A549 (cell line): ENCODE measurements at regions not wholly inside any gene's neighbourhood (a gene's known extent, or its start where the extent isn't known, plus 50 kb on each side); places are given as distances from the start of the nearest gene placed in this dataset.

Experiments
- ATAC-seq, 2 experiments: fragments of 200-7000 bp in 1 of 2; fragments of >200 bp in 1 of 2; cut with Nextera tagmentation in 1 of 2; cut with Tn5 transposase in 1 of 2; 3 replicates each; pipeline versions ENCODE4 v1.8.0 to v1.9.1; 2018 to 2020; ENCODE audit warnings: mild to moderate bottlenecking in 1 of 2, moderate library complexity in 1 of 2
- CTCF ChIA-PET: fragments of 300-600 bp; sonication (Branson Sonifier 250); formaldehyde crosslinking; extraction: SDS; loops from one replicate; lab custom pipeline; 2021; ENCODE audit warnings: antibody characterized with exemption, inconsistent platforms; lab: Yijun Ruan, JAX
- POLR2A ChIA-PET: fragments of 350-600 bp; formaldehyde crosslinking; extraction: SDS; loops from one replicate; lab custom pipeline; 2021; ENCODE audit warnings: antibody characterized with exemption, inconsistent platforms; lab: Yijun Ruan, JAX
- DNase-seq, 2 experiments: peaks; one replicate each; pipeline versions ENCODE4 v3.0.0 to v3.0.0-alpha.2; 2011 to 2016; ENCODE audit warnings: low read depth in 1 of 2, low spot score in 1 of 2
- FAIRE-seq: peaks from 2 replicates; lab custom pipeline; 2011; peaks lifted over from hg19 to GRCh38; lab: Jason Lieb, UNC
- H3K27ac ChIP-seq, 2 experiments: fragments of >200 bp; sonication (Bioruptor Twin); formaldehyde crosslinking; 3 replicates each; pipeline ENCODE4 v1.5.1; 2016 to 2017
- H3K4me1 ChIP-seq: fragments of >200 bp; sonication (Bioruptor Twin); formaldehyde crosslinking; 3 replicates; pipeline ENCODE4 v1.6.1; 2016
- H3K4me2 ChIP-seq: fragments of >200 bp; sonication (Bioruptor Twin); formaldehyde crosslinking; 3 replicates; pipeline ENCODE4 v1.6.1; 2016
- H3K4me3 ChIP-seq: fragments of >200 bp; sonication (Bioruptor Twin); formaldehyde crosslinking; 3 replicates; pipeline ENCODE4 v1.5.1; 2016
- H3K9me3 ChIP-seq: fragments of >200 bp; sonication (Bioruptor Twin); formaldehyde crosslinking; 3 replicates; pipeline ENCODE4 v1.6.1; 2016
- ATOH8 ChIP-seq: fragments of 250-450 bp; sonication (Bioruptor Pico); IDR thresholded peaks from 2 replicates; pipeline ENCODE4 v1.5.0; 2020; ENCODE audit warnings: low read depth, mild to moderate bottlenecking, moderate library complexity
- BCL3 ChIP-seq: fragments of >200 bp; sonication (Bioruptor Twin); formaldehyde crosslinking; IDR thresholded peaks from 3 replicates; pipeline ENCODE4 v1.6.1; 2016
- BHLHE40 ChIP-seq: IDR thresholded peaks from 2 replicates; pipeline ENCODE4 v1.6.1; 2012; ENCODE audit warnings: low read depth, low read length, inconsistent platforms
- CHD2 ChIP-seq: fragments of 150-350 bp; IDR thresholded peaks from 2 replicates; pipeline ENCODE4 v1.6.1; 2014; ENCODE audit warnings: low read length; ENCODE audit not compliant: partially characterized antibody
- CTCF ChIP-seq: fragments of >200 bp; sonication (Bioruptor Twin); formaldehyde crosslinking; IDR thresholded peaks from 3 replicates; pipeline ENCODE4 v1.5.1; 2016
- E2F6 ChIP-seq: IDR thresholded peaks from 2 replicates; pipeline ENCODE4 v1.6.1; 2012; ENCODE audit warnings: low read depth, borderline replicate concordance
- EHMT2 ChIP-seq: fragments of 200-600 bp; sonication (generic); IDR thresholded peaks from 2 replicates; pipeline ENCODE4 v1.6.1; 2016; ENCODE audit warnings: antibody characterized with exemption, low read depth, mild to moderate bottlenecking, moderate library complexity
- ESRRA ChIP-seq: fragments of 150-350 bp; IDR thresholded peaks from 2 replicates; pipeline ENCODE4 v1.6.1; 2014; ENCODE audit warnings: mild to moderate bottlenecking, low read length, borderline replicate concordance
- FOSL2 ChIP-seq, 2 experiments: fragments of 450-650 bp in 1 of 2; fragments of >200 bp in 1 of 2; sonication (Bioruptor Twin) in 1 of 2; formaldehyde crosslinking; IDR thresholded peaks; 2 replicates each; pipeline versions ENCODE4 v1.5.0 to v1.6.1; 2016 to 2020; ENCODE audit warnings: mild to moderate bottlenecking in 1 of 2, moderate library complexity in 1 of 2
- FOXS1 ChIP-seq: fragments of 250-450 bp; sonication (Bioruptor Pico); IDR thresholded peaks from 2 replicates; pipeline ENCODE4 v1.5.0; 2020; ENCODE audit warnings: mild to moderate bottlenecking, moderate library complexity
- GATA3 ChIP-seq: IDR thresholded peaks from 2 replicates; pipeline ENCODE4 v1.6.1; 2012; ENCODE audit warnings: borderline replicate concordance
- HDAC2 ChIP-seq: fragments of 200-600 bp; sonication (generic); IDR thresholded peaks from 2 replicates; pipeline ENCODE4 v1.6.1; 2016
- HEYL ChIP-seq: fragments of 250-450 bp; sonication (Bioruptor Pico); IDR thresholded peaks from 2 replicates; pipeline ENCODE4 v1.8.0; 2021; ENCODE audit warnings: mild to moderate bottlenecking, moderate library complexity
- HMGXB4 ChIP-seq: fragments of 250-450 bp; sonication (Bioruptor Pico); IDR thresholded peaks from 2 replicates; pipeline ENCODE4 v1.5.0; 2021; ENCODE audit warnings: mild to moderate bottlenecking, moderate library complexity, borderline replicate concordance
- HOXA7 ChIP-seq: fragments of 250-450 bp; sonication (Bioruptor Pico); IDR thresholded peaks from 2 replicates; pipeline ENCODE4 v1.5.0; 2020; ENCODE audit warnings: mild to moderate bottlenecking, moderate library complexity
- HOXB5 ChIP-seq: fragments of 250-450 bp; sonication (Bioruptor Pico); IDR thresholded peaks from 2 replicates; pipeline ENCODE4 v1.5.0; 2020; ENCODE audit warnings: mild to moderate bottlenecking, moderate library complexity
- JUN ChIP-seq, 2 experiments: fragments of >200 bp; sonication (Bioruptor Twin); formaldehyde crosslinking; IDR thresholded peaks; 2 replicates in 1 of 2; 3 replicates in 1 of 2; pipeline ENCODE4 v1.6.1; 2016 to 2017
- KDM1A ChIP-seq: fragments of 200-600 bp; sonication (generic); IDR thresholded peaks from 2 replicates; pipeline ENCODE4 v1.6.1; 2016; ENCODE audit warnings: low read depth, mild to moderate bottlenecking
- KDM5A ChIP-seq: fragments of 200-600 bp; sonication (generic); IDR thresholded peaks from 2 replicates; pipeline ENCODE4 v1.6.1; 2016; ENCODE audit warnings: antibody characterized with exemption, mild to moderate bottlenecking
- MAFK ChIP-seq: fragments of 450-650 bp; IDR thresholded peaks from 2 replicates; pipeline ENCODE4 v1.6.1; 2014; ENCODE audit not compliant: partially characterized antibody
- RCOR1 ChIP-seq: fragments of 150-350 bp; IDR thresholded peaks from 2 replicates; pipeline ENCODE4 v1.6.1; 2014; ENCODE audit warnings: antibody characterized with exemption, low read length, low read depth
- TP53 ChIP-seq: fragments of 250-450 bp; sonication (Bioruptor Pico); IDR thresholded peaks from 2 replicates; pipeline ENCODE4 v1.5.0; 2021; ENCODE audit warnings: mild to moderate bottlenecking, moderate library complexity
- USF2 ChIP-seq: fragments of 450-650 bp; IDR thresholded peaks from 2 replicates; pipeline ENCODE4 v1.6.1; 2014; ENCODE audit warnings: antibody characterized with exemption
- ZNF302 ChIP-seq: fragments of 250-450 bp; sonication (Bioruptor Pico); IDR thresholded peaks from 2 replicates; pipeline ENCODE4 v1.9.0; 2021; ENCODE audit warnings: inconsistent platforms, mild to moderate bottlenecking, moderate library complexity
- ZSCAN20 ChIP-seq: fragments of 250-450 bp; sonication (Bioruptor Pico); IDR thresholded peaks from 2 replicates; pipeline ENCODE4 v1.8.0; 2022; ENCODE audit warnings: mild to moderate bottlenecking, moderate library complexity
- WGBS: methylation state at CpG from one replicate; pipeline ENCODE4 v1.1.6; 2017; ENCODE audit errors: missing lambda C conversion rate; 5-methylcytosine and 5-hydroxymethylcytosine counted together

GRCh38 chr10:11395581-11396310, 215.7 kb downstream of the USP6NL start:
- Histone ChIP-seq H3K27ac (no peak overlapping the region), H3K9me3 (no peaks in the 10 kb centered on the region), H3K4me2 (no peak overlapping the region), H3K4me3 (no peak overlapping the region), H3K4me1 (no peaks in the 10 kb centered on the region)
- WGBS, result 41% methylated on average over 13 of the region's 15 CpGs
- FAIRE-seq (no peak), ATAC-seq (no peak), DNase-seq (no peak)
- CTCF ChIA-PET, result no interaction called here
- POLR2A ChIA-PET, result no interaction called here
- TF ChIP-seq HMGXB4 (CRISPR knock-in tag) (no peak), HOXA7 (no peak), E2F6 (no peak), TP53 (no peak), BHLHE40 (no peak), HDAC2 (no peak), HEYL (CRISPR knock-in tag) (no peak), RCOR1 (no peak), ZNF302 (no peak), CTCF (no peak), FOXS1 (no peak), FOSL2 (IDR thresholded peaks at IDR 0.05) (no peak), FOSL2 (CRISPR knock-in tag; IDR thresholded peaks at IDR 0.05) (no peak), HOXB5 (no peak), BCL3 (no peak), ZSCAN20 (no peak), CHD2 (no peak), EHMT2 (no peak), ATOH8 (no peak), GATA3 (no peak), KDM1A (no peak)

- H3K9me3 ChIP-seq, result no peaks in the 10 kb centered on the region
- H3K27ac ChIP-seq, result no peak overlapping the region
- FAIRE-seq (no peak), DNase-seq (no peak), ATAC-seq (no peak)
- WGBS, result 29% methylated on average over 2 of the region's 2 CpGs
- TF ChIP-seq USF2 (no peak), ESRRA (no peak), MAFK (no peak), JUN (IDR thresholded peaks at IDR 0.05) (no peak), KDM5A (no peak)
- H3K4me2 ChIP-seq, result no peak overlapping the region
- no peaks in the 10 kb centered on the region for H3K4me1 ChIP-seq
- H3K4me3 ChIP-seq, result no peak overlapping the region
- POLR2A ChIA-PET, result no interaction called here
- CTCF ChIA-PET, result no interaction called here
Observed at GRCh38 chr10:11395161-11395560, 216.3 kb downstream of the USP6NL start.
